ENCODE measurements at regions not wholly inside any gene's neighbourhood (a gene's known extent, or its start where the extent isn't known, plus 50 kb on each side); places are given as distances from the start of the nearest gene placed in this dataset.

DNA sequence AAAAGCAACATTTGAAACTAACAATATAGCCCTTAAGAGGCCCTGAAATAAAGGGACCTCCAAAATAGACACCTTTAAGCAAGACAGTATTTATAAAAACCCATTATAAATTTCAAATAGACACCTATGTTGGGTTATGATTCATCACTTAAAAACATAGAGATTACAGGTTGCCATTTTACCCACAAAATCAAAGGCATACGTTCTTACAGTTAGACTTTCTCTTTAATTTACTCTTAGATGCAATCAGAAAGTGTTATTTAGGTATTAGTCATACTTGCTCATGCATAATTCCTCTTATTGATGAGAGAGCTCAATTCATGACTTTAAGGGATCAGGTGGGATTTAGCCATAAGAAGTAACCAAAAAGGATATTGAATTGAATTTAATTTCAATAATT lies 51.5 kb upstream of the TMEM200A start:
- intact Hi-C loops (cut with micrococcal nuclease), result no loop called here

GRCh38 chr6:130313206-130313605 lies 52.6 kb upstream of the TMEM200A start:
- intact Hi-C loops (cut with micrococcal nuclease), result no loop called here

DNA sequence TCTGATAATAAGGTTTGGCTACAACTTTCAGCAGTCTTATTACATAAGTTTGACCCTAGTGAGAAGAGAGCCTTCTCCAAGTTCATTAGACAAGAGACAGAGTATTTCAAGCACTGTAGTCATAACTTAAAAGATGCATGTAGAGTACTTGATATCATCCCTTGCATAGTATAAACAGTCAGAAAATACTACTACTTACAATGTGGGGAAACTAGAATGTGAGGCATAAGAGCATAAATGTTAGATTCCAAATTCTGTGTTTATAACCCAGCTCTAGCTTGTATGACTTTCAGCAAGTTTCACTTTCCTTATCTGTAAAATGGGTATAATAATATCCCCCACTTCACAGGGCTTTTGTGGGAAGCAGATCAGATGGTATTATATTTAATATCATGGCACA lies 56.8 kb upstream of the TMEM200A start:
- intact Hi-C loops (cut with micrococcal nuclease), result no loop called here

- intact Hi-C loops (cut with micrococcal nuclease), result no loop called here
Observed at GRCh38 chr6:130307752-130308361, 58.0 kb upstream of the TMEM200A start.

- intact Hi-C loops (cut with micrococcal nuclease), result no loop called here
Observed at GRCh38 chr6:130306377-130306776, 59.4 kb upstream of the TMEM200A start.

DNA sequence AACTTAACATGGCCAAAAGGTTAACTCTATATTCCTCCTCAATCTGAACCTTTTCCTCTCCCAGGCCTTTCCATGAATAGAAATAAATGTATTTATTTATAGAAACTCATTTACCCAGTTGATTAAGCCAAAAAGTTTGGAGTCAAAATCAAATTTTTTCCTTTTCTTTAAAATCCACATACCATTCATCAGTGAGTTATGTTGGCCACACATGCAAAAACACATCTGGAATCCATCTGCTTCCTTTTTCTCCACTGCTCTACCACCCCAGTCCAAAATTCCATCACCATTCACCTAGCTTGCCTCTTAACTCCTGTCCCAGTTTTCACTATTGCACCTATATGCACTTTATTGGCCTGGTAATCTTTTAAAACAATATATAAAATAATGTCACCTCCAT lies 62.4 kb upstream of the TMEM200A start:
- intact Hi-C loops (cut with micrococcal nuclease), result no loop called here

- intact Hi-C loops (cut with micrococcal nuclease), result no loop called here
Observed at GRCh38 chr6:130298258-130298657, 67.6 kb upstream of the TMEM200A start.

- intact Hi-C loops (cut with micrococcal nuclease), result no loop called here
Observed at GRCh38 chr6:130296854-130297253, 69.0 kb upstream of the TMEM200A start.

GRCh38 chr6:130293800-130294199 lies 71.0 kb upstream of the SAMD3 start:
- intact Hi-C loops (cut with micrococcal nuclease), result loop anchor here (1.0 kb wide), 2 partner anchors 550 to 579 kb away; no protein-coding TSS in a partner anchor

DNA sequence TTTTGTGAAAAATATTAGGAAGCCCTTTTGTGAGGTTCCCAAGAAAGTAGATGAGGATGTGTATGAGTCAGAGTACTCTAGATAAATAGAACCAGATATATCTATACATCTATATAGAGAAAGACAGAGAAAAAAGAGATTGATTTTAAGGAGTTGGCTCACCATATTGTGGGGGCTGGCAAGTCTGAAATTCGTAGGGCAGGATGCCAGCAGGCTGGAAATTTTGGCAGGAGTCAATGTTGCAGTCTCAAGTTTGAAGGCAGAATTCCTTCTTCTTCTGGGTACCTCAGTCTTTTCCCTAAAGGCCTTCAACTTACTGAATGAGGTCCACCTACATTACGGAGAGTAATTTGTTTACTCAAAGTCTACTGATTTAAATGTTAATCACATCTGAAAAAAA lies 65.3 kb upstream of the SAMD3 start:
- intact Hi-C loops (cut with micrococcal nuclease), result no loop called here

GRCh38 chr6:130282234-130282995 lies 59.7 kb upstream of the SAMD3 start:
- intact Hi-C loops (cut with micrococcal nuclease), result loop anchor here (1.0 to 2.0 kb wide), 5 partner anchors 60 to 245 kb away; partner anchors contain the start of gene SAMD3

DNA sequence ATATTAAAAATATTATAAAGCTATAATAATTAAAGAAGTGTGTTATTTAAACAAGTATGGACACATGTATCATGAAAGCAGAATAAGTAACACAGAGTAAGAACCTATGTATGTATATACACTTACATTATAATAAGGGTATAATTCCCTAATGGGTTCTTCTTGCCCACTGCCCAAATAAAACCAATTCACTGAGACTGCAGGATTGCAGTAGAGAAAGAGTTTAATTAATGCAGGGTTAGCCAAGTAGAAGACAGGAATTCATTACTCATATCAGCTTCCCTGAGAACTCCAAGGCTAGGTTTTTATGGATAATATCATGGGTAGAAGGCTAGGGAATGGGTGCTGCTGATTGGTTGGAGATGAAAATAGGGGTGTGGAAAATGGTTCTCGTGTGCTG lies 53.8 kb upstream of the SAMD3 start:
- intact Hi-C loops (cut with micrococcal nuclease), result no loop called here

- intact Hi-C loops (cut with micrococcal nuclease), result no loop called here
Observed at GRCh38 chr6:130274007-130274406, 51.3 kb upstream of the SAMD3 start.
